HCT116 (cell line): ENCODE measurements at regions not wholly inside any gene's neighbourhood (a gene's known extent, or its start where the extent isn't known, plus 50 kb on each side); places are given as distances from the start of the nearest gene placed in this dataset.

Experiments used
- ATAC-seq: fragments of 200-7000 bp; cut with Tn5 transposase; 2 replicates; pipeline ENCODE4 v1.9.1; 2020; ENCODE audit warnings: mild to moderate bottlenecking, moderate library complexity
- BruUV-seq: library from RNA; stranded (reverse); fragments of 400-500 nt; replicated peaks from 2 replicates; lab custom pipeline; 2021; lab: Mats Ljungman, UMichigan
- CTCF ChIA-PET: fragments of 300-600 bp; sonication (Branson Sonifier 250); formaldehyde crosslinking; loops from one replicate; lab custom pipeline; 2021; ENCODE audit warnings: antibody characterized with exemption; lab: Charles Lee
- POLR2A ChIA-PET: fragments of 300-600, 350-600 bp; sonication (Branson Sonifier 250); formaldehyde crosslinking; loops from one replicate; lab custom pipeline; 2021; ENCODE audit warnings: antibody characterized with exemption; lab: Charles Lee
- RAD21 ChIA-PET, 2 experiments: fragments of 300-600 bp; sonication (Branson Sonifier 250); formaldehyde crosslinking; loops; one replicate each; lab custom pipeline; 2023; ENCODE audit warnings: low total read pairs in 2 of 2; ENCODE audit not compliant: uncharacterized antibody in 2 of 2, unreplicated experiment in 2 of 2, low non-redundant PET in 1 of 2; lab: Charles Lee
- DNase-seq: peaks from one replicate; pipeline ENCODE4 v3.0.0-alpha.2; 2010; ENCODE audit warnings: low read depth, low spot score
- H2AFZ ChIP-seq: fragments of 200-600 bp; shearing (Covaris generic), sonication (generic); 2 replicates; pipeline ENCODE4 v1.6.1; 2017; ENCODE audit warnings: low read depth, mixed run types, mixed read lengths, antibody characterized with exemption, low read length; ENCODE audit not compliant: poor library complexity, severe bottlenecking
- H3K27ac ChIP-seq: 2 replicates; pipeline ENCODE4 v1.5.1; 2012; ENCODE audit warnings: low read depth, low read length
- H3K27me3 ChIP-seq: fragments of 200-600 bp; sonication (generic); 2 replicates; pipeline ENCODE4 v1.6.1; 2016; ENCODE audit warnings: mixed run types, low read length, mixed read lengths; ENCODE audit not compliant: insufficient read depth
- H3K36me3 ChIP-seq, 2 experiments: fragments of 200-500 bp in 1 of 2; fragments of 200-600 bp in 1 of 2; sonication (Bioruptor generic) in 1 of 2; sonication (generic) in 1 of 2; 2 replicates each; pipeline versions ENCODE4 v1.5.1 to v1.6.1; 2014 to 2016; ENCODE audit warnings: low read length in 2 of 2, inconsistent platforms in 1 of 2, mixed read lengths in 1 of 2, mixed run types in 1 of 2; ENCODE audit not compliant: insufficient read depth in 2 of 2, control insufficient read depth in 1 of 2
- H3K4me1 ChIP-seq, 2 experiments: fragments of 200-600 bp in 1 of 2; sonication (generic) in 1 of 2; 2 replicates each; pipeline versions ENCODE4 v1.5.1 to v1.6.1; 2012 to 2017; ENCODE audit warnings: low read length in 2 of 2, inconsistent platforms in 1 of 2, mild to moderate bottlenecking in 1 of 2, mixed read lengths in 1 of 2, mixed run types in 1 of 2, moderate library complexity in 1 of 2; ENCODE audit not compliant: insufficient read depth in 2 of 2, control insufficient read depth in 1 of 2
- H3K4me2 ChIP-seq: fragments of 200-600 bp; sonication (generic); 2 replicates; pipeline ENCODE4 v1.6.1; 2017; ENCODE audit warnings: mixed run types, low read length, mixed read lengths
- H3K4me3 ChIP-seq, 2 experiments: fragments of 200-600 bp in 1 of 2; sonication (generic) in 1 of 2; replicated peaks in 1 of 2; 2 replicates each; pipeline ENCODE4 v1.5.1; 2011 to 2016; ENCODE audit warnings: low read length in 2 of 2, control low read depth in 1 of 2, low read depth in 1 of 2, mild to moderate bottlenecking in 1 of 2, mixed read lengths in 1 of 2, mixed run types in 1 of 2
- H3K79me2 ChIP-seq: fragments of 200-600 bp; sonication (generic); 2 replicates; pipeline ENCODE4 v1.6.1; 2017; ENCODE audit warnings: mild to moderate bottlenecking, mixed run types, low read length, moderate library complexity, mixed read lengths; ENCODE audit not compliant: insufficient read depth
- H3K9ac ChIP-seq: fragments of 200-600 bp; sonication (generic); 2 replicates; pipeline ENCODE4 v1.6.1; 2016; ENCODE audit warnings: low read length, mixed read lengths
- H3K9me2 ChIP-seq: fragments of 200-600 bp; sonication (generic), shearing (Covaris generic); 2 replicates; pipeline ENCODE4 v1.6.1; 2017; ENCODE audit warnings: mixed run types, mild to moderate bottlenecking, moderate library complexity; ENCODE audit not compliant: insufficient read depth
- H3K9me3 ChIP-seq, 2 experiments: fragments of 200-500 bp in 1 of 2; fragments of 200-600 bp in 1 of 2; sonication (Bioruptor generic) in 1 of 2; sonication (generic) in 1 of 2; 2 replicates each; pipeline ENCODE4 v1.6.1; 2014 to 2017; ENCODE audit warnings: low read length in 2 of 2, mixed read lengths in 2 of 2, inconsistent platforms in 1 of 2, low read depth in 1 of 2, mild to moderate bottlenecking in 1 of 2, mixed run types in 1 of 2, moderate library complexity in 1 of 2; ENCODE audit not compliant: control insufficient read depth in 1 of 2, insufficient read depth in 1 of 2
- H4K20me1 ChIP-seq: fragments of 200-600 bp; sonication (generic), shearing (Covaris generic); 2 replicates; pipeline ENCODE4 v1.6.1; 2017; ENCODE audit warnings: mixed run types, mild to moderate bottlenecking, moderate library complexity; ENCODE audit not compliant: insufficient read depth
- ATF3 ChIP-seq: IDR thresholded peaks from 2 replicates; pipeline ENCODE4 v1.6.1; 2012
- CBX3 ChIP-seq: IDR thresholded peaks from 2 replicates; pipeline ENCODE4 v1.6.1; 2012; ENCODE audit warnings: low read depth
- CEBPB ChIP-seq: IDR thresholded peaks from 2 replicates; pipeline ENCODE4 v1.6.1; 2012; ENCODE audit warnings: low read depth
- CTCF ChIP-seq, 3 experiments: fragments of 200-600 bp in 1 of 3; sonication (generic) in 1 of 3; IDR thresholded peaks in 2 of 3; conservative IDR thresholded peaks in 1 of 3; 2 replicates each; pipeline ENCODE4 v1.5.1; 2012 to 2017; ENCODE audit warnings: low read depth in 2 of 3, low read length in 2 of 3, antibody characterized with exemption in 1 of 3, borderline replicate concordance in 1 of 3, control low read depth in 1 of 3, mild to moderate bottlenecking in 1 of 3, mixed read lengths in 1 of 3, mixed run types in 1 of 3, moderate library complexity in 1 of 3; ENCODE audit not compliant: insufficient read depth in 1 of 3
- EGR1 ChIP-seq: IDR thresholded peaks from 2 replicates; pipeline ENCODE4 v1.6.1; 2012; ENCODE audit warnings: low read depth
- ELF1 ChIP-seq: IDR thresholded peaks from 2 replicates; pipeline ENCODE4 v1.6.1; 2012; ENCODE audit warnings: low read depth, borderline replicate concordance
- EZH2 ChIP-seq: fragments of 200-600 bp; sonication (generic); IDR thresholded peaks from 2 replicates; pipeline ENCODE4 v1.6.1; 2017; ENCODE audit warnings: antibody characterized with exemption, mixed run types
- EZH2phosphoT487 ChIP-seq: fragments of 200-600 bp; IDR thresholded peaks from 2 replicates; pipeline ENCODE4 v1.6.1; 2018; ENCODE audit warnings: antibody characterized with exemption, borderline replicate concordance
- FOSL1 ChIP-seq: IDR thresholded peaks from 2 replicates; pipeline ENCODE4 v1.6.1; 2012; ENCODE audit warnings: low read depth
- JUND ChIP-seq: IDR thresholded peaks from 2 replicates; pipeline ENCODE4 v1.6.1; 2012
- POLR2A ChIP-seq: IDR thresholded peaks from 2 replicates; pipeline ENCODE4 v1.7.0; 2011; ENCODE audit warnings: borderline replicate concordance; ENCODE audit not compliant: insufficient read depth, insufficient read length; ENCODE audit errors: extremely low read depth
- POLR2AphosphoS5 ChIP-seq: IDR thresholded peaks from 2 replicates; pipeline ENCODE4 v1.6.1; 2011; ENCODE audit warnings: mild to moderate bottlenecking, low read depth, low read length, moderate library complexity
- RAD21 ChIP-seq: IDR thresholded peaks from 2 replicates; pipeline ENCODE4 v1.6.1; 2012; ENCODE audit warnings: low read depth, mild to moderate bottlenecking
- SP1 ChIP-seq: IDR thresholded peaks from 2 replicates; pipeline ENCODE4 v1.6.1; 2012; ENCODE audit warnings: low read depth
- SRF ChIP-seq: IDR thresholded peaks from 2 replicates; pipeline ENCODE4 v1.6.1; 2012; ENCODE audit warnings: low read depth
- YY1 ChIP-seq: IDR thresholded peaks from 2 replicates; pipeline ENCODE4 v1.6.1; 2011; ENCODE audit warnings: low read length, low read depth, moderate library complexity, mild to moderate bottlenecking; ENCODE audit not compliant: insufficient replicate concordance; ENCODE audit errors: extremely low read depth
- ZBTB33 ChIP-seq: IDR thresholded peaks from 2 replicates; pipeline ENCODE4 v1.6.1; 2011; ENCODE audit warnings: mild to moderate bottlenecking, low read length, moderate library complexity; ENCODE audit not compliant: insufficient replicate concordance; ENCODE audit errors: extremely low read depth
- ZNF274 ChIP-seq: fragments of 200-500 bp; sonication (Bioruptor generic); IDR thresholded peaks from 2 replicates; pipeline ENCODE4 v1.6.1; 2014; ENCODE audit warnings: mild to moderate bottlenecking, low read depth, low read length, inconsistent platforms
- intact Hi-C: fragments of 100-400 bp; cut with micrococcal nuclease; formaldehyde crosslinking; loops from 2 replicates; pipeline ENCODE4 v1.10.0; 2022
- TF ChIP-seq, protein P1 (sequence below): IDR thresholded peaks from 2 replicates; pipeline ENCODE4 v1.6.1; 2012; ENCODE audit warnings: low read depth

- no TSS peak for BruUV-seq
- H3K9ac ChIP-seq: no peak overlapping the region
Measured at GRCh38 chr6:137800762-137801161, 66.3 kb upstream of the TNFAIP3 start.

More at GRCh38 chr6:137800762-137801161, 66.3 kb upstream of the TNFAIP3 start:
- Histone ChIP-seq H3K79me2 (no peaks in the 10 kb centered on the region), H3K4me1 (no peaks in the 10 kb centered on the region), H3K9me3 (no peaks in the 10 kb centered on the region), H3K4me2 (no peak overlapping the region), H3K9me2 (no peaks in the 10 kb centered on the region), H3K4me3 (no peak overlapping the region), H3K27ac (no peak overlapping the region), H4K20me1 (no peaks in the 10 kb centered on the region), H3K36me3 (no peaks in the 10 kb centered on the region), H3K27me3 (no peaks in the 10 kb centered on the region), H2AFZ (no peak overlapping the region)
- ChIA-PET RAD21 (no interaction called here), POLR2A (no interaction called here), CTCF (no interaction called here)
- TF ChIP-seq POLR2A (no peak), CTCF (IDR thresholded peaks at IDR 0.05 in 2 of 3, conservative IDR thresholded peaks at IDR 0.05 in 1 of 3; ENCODE audit: borderline replicate concordance in 1 of 3, insufficient read depth in 1 of 3, low read depth in 2 of 3, low read length in 2 of 3) (no peak), CBX3 (no peak), CEBPB (no peak), RAD21 (no peak), ZNF274 (no peak), EGR1 (no peak), POLR2AphosphoS5 (no peak), SRF (no peak), YY1 (no peak), FOSL1 (no peak), ZBTB33 (no peak), EZH2 (no peak), ATF3 (no peak), JUND (no peak), ELF1 (no peak), SP1 (no peak), EZH2phosphoT487 (no peak)
- TF ChIP-seq, protein P1, sequence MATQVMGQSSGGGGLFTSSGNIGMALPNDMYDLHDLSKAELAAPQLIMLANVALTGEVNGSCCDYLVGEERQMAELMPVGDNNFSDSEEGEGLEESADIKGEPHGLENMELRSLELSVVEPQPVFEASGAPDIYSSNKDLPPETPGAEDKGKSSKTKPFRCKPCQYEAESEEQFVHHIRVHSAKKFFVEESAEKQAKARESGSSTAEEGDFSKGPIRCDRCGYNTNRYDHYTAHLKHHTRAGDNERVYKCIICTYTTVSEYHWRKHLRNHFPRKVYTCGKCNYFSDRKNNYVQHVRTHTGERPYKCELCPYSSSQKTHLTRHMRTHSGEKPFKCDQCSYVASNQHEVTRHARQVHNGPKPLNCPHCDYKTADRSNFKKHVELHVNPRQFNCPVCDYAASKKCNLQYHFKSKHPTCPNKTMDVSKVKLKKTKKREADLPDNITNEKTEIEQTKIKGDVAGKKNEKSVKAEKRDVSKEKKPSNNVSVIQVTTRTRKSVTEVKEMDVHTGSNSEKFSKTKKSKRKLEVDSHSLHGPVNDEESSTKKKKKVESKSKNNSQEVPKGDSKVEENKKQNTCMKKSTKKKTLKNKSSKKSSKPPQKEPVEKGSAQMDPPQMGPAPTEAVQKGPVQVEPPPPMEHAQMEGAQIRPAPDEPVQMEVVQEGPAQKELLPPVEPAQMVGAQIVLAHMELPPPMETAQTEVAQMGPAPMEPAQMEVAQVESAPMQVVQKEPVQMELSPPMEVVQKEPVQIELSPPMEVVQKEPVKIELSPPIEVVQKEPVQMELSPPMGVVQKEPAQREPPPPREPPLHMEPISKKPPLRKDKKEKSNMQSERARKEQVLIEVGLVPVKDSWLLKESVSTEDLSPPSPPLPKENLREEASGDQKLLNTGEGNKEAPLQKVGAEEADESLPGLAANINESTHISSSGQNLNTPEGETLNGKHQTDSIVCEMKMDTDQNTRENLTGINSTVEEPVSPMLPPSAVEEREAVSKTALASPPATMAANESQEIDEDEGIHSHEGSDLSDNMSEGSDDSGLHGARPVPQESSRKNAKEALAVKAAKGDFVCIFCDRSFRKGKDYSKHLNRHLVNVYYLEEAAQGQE: no peak
- intact Hi-C loops: loop anchor here (2.0 kb wide), 2 partner anchors 66 to 144 kb away; partner anchors contain the start of gene TNFAIP3
- ATAC-seq: no peak
- no peak for DNase-seq
